Peyer's patch (tissue), 4 donors: ENCODE measurements at regions not wholly inside any gene's neighbourhood (a gene's known extent, or its start where the extent isn't known, plus 50 kb on each side); places are given as distances from the start of the nearest gene placed in this dataset.

Experiments used
- DNase-seq, 3 donors: peaks; one replicate each; pipeline ENCODE4 v3.0.0-alpha.2; 2017 to 2019
- H3K27ac ChIP-seq, 4 donors: fragments of 200-600 bp; sonication (generic); one replicate each; pipeline ENCODE4 v1.5.1; 2016 to 2019
- H3K27me3 ChIP-seq, 2 donors: fragments of 200-600 bp; sonication (generic); one replicate each; pipeline ENCODE4 v1.5.1; 2019
- H3K36me3 ChIP-seq, 3 donors: fragments of 200-600 bp; sonication (generic); one replicate each; pipeline ENCODE4 v1.5.1; 2016 to 2019
- H3K4me1 ChIP-seq, 4 donors: fragments of 200-600 bp; sonication (generic); one replicate each; pipeline ENCODE4 v1.5.1; 2016 to 2019
- H3K4me3 ChIP-seq, 4 donors: fragments of 200-600 bp; sonication (generic); 1 replicate in 3 of 4; 2 replicates in 1 of 4; pipeline ENCODE4 v1.5.1; 2016 to 2019; ENCODE audit warnings: mild to moderate bottlenecking in 1 of 4
- H3K9me3 ChIP-seq, 4 donors: fragments of 200-600 bp; sonication (generic); one replicate each; pipeline ENCODE4 v1.5.1; 2016 to 2019; ENCODE audit warnings: mild to moderate bottlenecking in 1 of 4
- POLR2A ChIP-seq, 2 donors: fragments of 450-650 bp; IDR thresholded peaks; one replicate each; pipeline ENCODE4 v1.5.1; 2017; ENCODE audit warnings: antibody characterized with exemption in 2 of 2, mild to moderate bottlenecking in 2 of 2, moderate library complexity in 2 of 2
- TF ChIP-seq, protein P1 (sequence below), 6 experiments: fragments of 450-650 bp in 4 of 6; fragments of 200-600 bp in 2 of 6; sonication (generic) in 1 of 6; IDR thresholded peaks; one replicate each; pipeline ENCODE4 v1.5.1; 2017 to 2019; ENCODE audit warnings: antibody characterized with exemption in 6 of 6, mild to moderate bottlenecking in 3 of 6, moderate library complexity in 1 of 6

DNA sequence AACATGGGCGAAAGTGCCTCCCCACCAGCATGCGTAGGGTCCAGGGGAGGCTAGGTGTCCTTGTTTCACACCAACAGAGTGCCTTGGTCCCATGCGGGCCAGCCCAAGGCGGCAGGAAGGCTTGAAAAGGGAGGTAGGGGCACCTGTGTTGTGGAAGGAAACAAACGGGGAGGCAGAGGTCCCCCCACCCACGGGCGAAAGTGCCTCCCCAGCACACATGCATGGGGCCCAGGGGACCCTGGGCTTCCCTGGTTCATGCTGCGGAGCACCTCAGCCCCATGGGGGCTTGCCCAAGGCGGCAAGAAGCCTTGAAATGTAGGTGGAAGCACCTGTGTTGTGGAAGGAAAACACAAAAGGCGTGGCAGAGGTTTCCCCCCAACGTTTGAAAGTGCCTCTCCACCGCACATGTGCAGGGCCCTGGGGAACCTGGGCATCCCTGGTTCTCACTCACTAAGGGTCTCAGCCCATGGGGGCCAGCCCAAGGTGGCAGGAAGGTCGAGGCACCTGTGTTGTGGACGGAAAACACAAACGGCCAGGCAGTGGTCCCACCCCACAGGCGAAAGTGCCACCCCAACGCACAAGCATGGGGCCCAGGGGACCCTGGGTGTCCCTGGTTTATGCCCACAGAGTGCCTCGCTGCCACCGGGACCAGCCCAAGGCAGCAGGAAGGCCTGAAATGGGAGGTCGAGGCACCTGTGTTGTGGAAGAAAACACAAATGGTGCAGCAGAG lies 374.7 kb downstream of the ALG10 start:
- TF ChIP-seq, protein P1, sequence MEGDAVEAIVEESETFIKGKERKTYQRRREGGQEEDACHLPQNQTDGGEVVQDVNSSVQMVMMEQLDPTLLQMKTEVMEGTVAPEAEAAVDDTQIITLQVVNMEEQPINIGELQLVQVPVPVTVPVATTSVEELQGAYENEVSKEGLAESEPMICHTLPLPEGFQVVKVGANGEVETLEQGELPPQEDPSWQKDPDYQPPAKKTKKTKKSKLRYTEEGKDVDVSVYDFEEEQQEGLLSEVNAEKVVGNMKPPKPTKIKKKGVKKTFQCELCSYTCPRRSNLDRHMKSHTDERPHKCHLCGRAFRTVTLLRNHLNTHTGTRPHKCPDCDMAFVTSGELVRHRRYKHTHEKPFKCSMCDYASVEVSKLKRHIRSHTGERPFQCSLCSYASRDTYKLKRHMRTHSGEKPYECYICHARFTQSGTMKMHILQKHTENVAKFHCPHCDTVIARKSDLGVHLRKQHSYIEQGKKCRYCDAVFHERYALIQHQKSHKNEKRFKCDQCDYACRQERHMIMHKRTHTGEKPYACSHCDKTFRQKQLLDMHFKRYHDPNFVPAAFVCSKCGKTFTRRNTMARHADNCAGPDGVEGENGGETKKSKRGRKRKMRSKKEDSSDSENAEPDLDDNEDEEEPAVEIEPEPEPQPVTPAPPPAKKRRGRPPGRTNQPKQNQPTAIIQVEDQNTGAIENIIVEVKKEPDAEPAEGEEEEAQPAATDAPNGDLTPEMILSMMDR (IDR thresholded peaks at IDR 0.05): no peak
- no peak for TF ChIP-seq POLR2A (IDR thresholded peaks at IDR 0.05)
- Histone ChIP-seq H3K9me3 (peaks cover 0 to 28% (median 14%) of the 10 kb centered on the region in 4 donors), H3K27me3 (no peaks in the 10 kb centered on the region)

DNA sequence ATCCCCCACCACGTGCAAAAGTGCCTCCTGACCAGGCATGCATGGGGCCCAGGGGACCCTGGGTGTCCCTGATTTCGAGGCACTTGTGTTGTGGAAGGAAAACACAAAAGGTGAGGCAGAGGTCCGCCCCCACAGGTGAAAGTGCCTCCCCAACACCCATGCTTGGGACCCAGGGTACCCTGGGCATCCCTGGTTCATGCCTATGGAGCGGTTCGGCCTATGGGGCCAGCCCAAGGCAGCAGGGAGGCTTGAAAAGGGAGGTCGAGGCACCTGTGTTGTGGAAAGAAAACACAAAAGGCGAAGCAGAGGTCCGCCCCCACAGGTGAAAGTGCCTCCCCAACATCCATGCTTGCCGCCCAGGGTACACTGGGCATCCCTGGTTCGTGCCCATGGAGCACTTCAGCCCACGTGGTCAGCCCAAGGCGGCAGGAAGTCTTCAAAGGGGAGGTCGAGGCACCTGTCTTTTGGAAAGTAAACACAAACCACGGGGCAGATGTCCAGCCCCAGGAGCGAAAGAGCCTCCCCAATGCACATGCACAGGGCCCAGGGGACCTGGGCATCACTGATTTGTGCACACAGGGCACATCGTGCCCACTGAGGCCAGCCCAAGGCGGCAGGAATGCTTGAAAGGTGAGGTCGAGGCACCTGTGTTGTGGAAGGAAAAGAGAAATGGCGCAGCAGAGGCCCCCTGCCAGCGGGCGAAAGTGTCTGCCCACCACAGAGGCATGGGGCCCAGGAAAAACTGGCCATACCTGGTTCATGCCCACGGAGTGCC lies 375.5 kb downstream of the ALG10 start:
- Histone ChIP-seq H3K4me1 (no peaks in the 10 kb centered on the region), H3K27me3 (no peaks in the 10 kb centered on the region), H3K27ac (no peak overlapping the region), H3K9me3 (peaks cover 0 to 30% (median 12%) of the 10 kb centered on the region in 4 donors), H3K36me3 (no peaks in the 10 kb centered on the region), H3K4me3 (no peak overlapping the region)
- DNase-seq: peak; percentile 6 to 37 (median 33)
- TF ChIP-seq, protein P1 (IDR thresholded peaks at IDR 0.05): no peak
- no peak for TF ChIP-seq POLR2A (IDR thresholded peaks at IDR 0.05)

More for the DNA sequence above, 374.7 kb downstream of the ALG10 start:
- no peak overlapping the region for H3K4me3 ChIP-seq
- no peak overlapping the region for H3K27ac ChIP-seq
- H3K36me3 ChIP-seq: no peaks in the 10 kb centered on the region
- DNase-seq: peak in 2 of 3 donors; percentile 6 to 29
- no peaks in the 10 kb centered on the region for H3K4me1 ChIP-seq

- DNase-seq: peak in 2 of 3 donors; percentile 23 to 38
- no peak overlapping the region for H3K27ac ChIP-seq
- peaks cover 0 to 33% (median 15%) of the 10 kb centered on the region in 4 donors for H3K9me3 ChIP-seq
- H3K36me3 ChIP-seq: no peaks in the 10 kb centered on the region
- TF ChIP-seq, protein P1 (IDR thresholded peaks at IDR 0.05): no peak
- TF ChIP-seq POLR2A (IDR thresholded peaks at IDR 0.05): no peak
- H3K4me3 ChIP-seq: no peak overlapping the region
- no peaks in the 10 kb centered on the region for H3K4me1 ChIP-seq
- no peaks in the 10 kb centered on the region for H3K27me3 ChIP-seq
Measured at GRCh38 chr12:34398366-34398705, 376.0 kb downstream of the ALG10 start.

GRCh38 chr12:34398706-34399630 lies 376.7 kb downstream of the ALG10 start:
- peak in 2 of 3 donors; percentile 26 to 37 for DNase-seq
- peaks cover 0 to 31% (median 14%) of the 10 kb centered on the region in 4 donors for H3K9me3 ChIP-seq
- no peaks in the 10 kb centered on the region for H3K4me1 ChIP-seq
- no peak overlapping the region for H3K4me3 ChIP-seq
- TF ChIP-seq POLR2A (IDR thresholded peaks at IDR 0.05): no peak
- TF ChIP-seq, protein P1 (IDR thresholded peaks at IDR 0.05): no peak
- H3K36me3 ChIP-seq: no peaks in the 10 kb centered on the region
- no peaks in the 10 kb centered on the region for H3K27me3 ChIP-seq
- H3K27ac ChIP-seq: no peak overlapping the region
